HepG2 (cell line): ENCODE measurements at regions not wholly inside any gene's neighbourhood (a gene's known extent, or its start where the extent isn't known, plus 50 kb on each side); places are given as distances from the start of the nearest gene placed in this dataset.

Experiments
- CEBPG ChIP-seq: IDR thresholded peaks from 2 replicates; pipeline ENCODE4 v1.6.1; 2016
- FOXM1 ChIP-seq: sonication (generic); formaldehyde crosslinking; IDR thresholded peaks from 2 replicates; pipeline ENCODE4 v1.5.0; 2020; ENCODE audit warnings: missing genetic modification reagents
- GATAD2A ChIP-seq: IDR thresholded peaks from 2 replicates; pipeline ENCODE4 v1.6.1; 2016
- GFI1 ChIP-seq: sonication (generic); formaldehyde crosslinking; IDR thresholded peaks from 2 replicates; pipeline ENCODE4 v1.5.0; 2020; ENCODE audit warnings: missing genetic modification reagents, mild to moderate bottlenecking, borderline replicate concordance
- HNRNPLL ChIP-seq: fragments of 200-400 bp; formaldehyde crosslinking; IDR thresholded peaks from 2 replicates; pipeline ENCODE4 v1.6.1; 2017; ENCODE audit warnings: mild to moderate bottlenecking, low read depth, low read length; ENCODE audit not compliant: poor library complexity, severe bottlenecking
- IRF2 ChIP-seq: IDR thresholded peaks from 2 replicates; pipeline ENCODE4 v1.6.1; 2018; ENCODE audit warnings: missing genetic modification reagents, missing compliant biosample characterization
- MAFF ChIP-seq: IDR thresholded peaks from 2 replicates; pipeline ENCODE4 v1.6.1; 2011; ENCODE audit warnings: low read depth, low read length, improper control_type of control experiment
- MBNL3 ChIP-seq: fragments of 250-450 bp; sonication (Bioruptor Pico); conservative IDR thresholded peaks from 2 replicates; pipeline ENCODE4 v1.8.0; 2022; ENCODE audit warnings: mild to moderate bottlenecking, inconsistent platforms
- RELA ChIP-seq: sonication (generic); formaldehyde crosslinking; IDR thresholded peaks from 2 replicates; pipeline ENCODE4 v1.4.0; 2020; ENCODE audit warnings: missing genetic modification reagents
- RFX1 ChIP-seq: fragments of 450-650 bp; IDR thresholded peaks from 2 replicates; pipeline ENCODE4 v1.6.1; 2017
- RFXANK ChIP-seq: IDR thresholded peaks from 2 replicates; pipeline ENCODE4 v1.6.1; 2016
- SNRNP70 ChIP-seq: fragments of 200-400 bp; formaldehyde crosslinking; IDR thresholded peaks from 2 replicates; pipeline ENCODE4 v1.6.1; 2017; ENCODE audit warnings: mild to moderate bottlenecking, low read depth, low read length, moderate library complexity
- SRSF4 ChIP-seq: fragments of 200-400 bp; formaldehyde crosslinking; IDR thresholded peaks from one replicate; pipeline ENCODE4 v1.6.1; 2018; ENCODE audit warnings: mild to moderate bottlenecking, low read depth, low read length, moderate library complexity; ENCODE audit not compliant: poor library complexity, severe bottlenecking
- ZBTB3 ChIP-seq: sonication (generic); formaldehyde crosslinking; IDR thresholded peaks from 2 replicates; pipeline ENCODE4 v1.4.0; 2020; ENCODE audit warnings: low read depth, mild to moderate bottlenecking, moderate library complexity, missing genetic modification reagents, borderline replicate concordance
- ZBTB38 ChIP-seq: sonication (generic); formaldehyde crosslinking; IDR thresholded peaks from 2 replicates; pipeline ENCODE4 v1.5.1; 2020; ENCODE audit warnings: mild to moderate bottlenecking, missing genetic modification reagents
- ZNF3 ChIP-seq: IDR thresholded peaks from 2 replicates; pipeline ENCODE4 v1.7.0; 2017; ENCODE audit warnings: inconsistent platforms
- TF ChIP-seq, protein P1 (sequence below): sonication (generic); formaldehyde crosslinking; IDR thresholded peaks from 2 replicates; pipeline ENCODE4 v1.4.0; 2020; ENCODE audit warnings: missing genetic modification reagents, borderline replicate concordance
- TF ChIP-seq, protein P2 (sequence below), 2 experiments: fragments of 450-650 bp in 1 of 2; sonication (generic) in 1 of 2; formaldehyde crosslinking; IDR thresholded peaks; 2 replicates each; pipeline versions ENCODE4 v1.5.0 to v1.8.0; 2020 to 2022; ENCODE audit warnings: mild to moderate bottlenecking in 1 of 2, missing genetic modification reagents in 1 of 2
- TF ChIP-seq, protein P3 (sequence below): sonication (generic); formaldehyde crosslinking; IDR thresholded peaks from 2 replicates; pipeline ENCODE4 v1.4.0; 2020; ENCODE audit warnings: missing genetic modification reagents
- TF ChIP-seq, protein P4 (sequence below): IDR thresholded peaks from 2 replicates; pipeline ENCODE4 v1.6.1; 2016
- TF ChIP-seq, protein P5 (sequence below): sonication (generic); formaldehyde crosslinking; IDR thresholded peaks from 2 replicates; pipeline ENCODE4 v1.8.0; 2022; ENCODE audit warnings: missing genetic modification reagents, mild to moderate bottlenecking, moderate library complexity, borderline replicate concordance

DNA sequence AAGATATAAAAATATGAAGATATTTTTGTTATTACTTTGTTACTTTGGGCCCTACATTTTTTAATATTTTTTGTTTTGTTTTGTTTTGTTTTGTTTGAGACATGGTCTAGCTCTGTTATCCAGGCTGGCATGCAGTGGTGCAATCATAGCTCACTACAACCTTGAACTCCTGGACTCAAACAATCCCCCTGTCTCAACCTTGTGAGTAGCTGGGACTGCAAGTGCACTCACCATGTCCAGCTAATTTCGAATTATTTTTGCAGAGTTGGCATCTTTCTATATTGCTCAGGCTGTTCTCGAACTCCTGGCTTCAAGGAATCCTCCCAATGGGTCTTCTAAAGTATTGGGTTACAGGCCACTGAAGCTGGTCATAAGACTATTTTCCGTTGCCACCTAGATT lies 603.6 kb upstream of the PIK3C3 start (continued):
- no peak for TF ChIP-seq ZNF3 (CRISPR knock-in tag)
- no peak for TF ChIP-seq HNRNPLL
- TF ChIP-seq, protein P1, sequence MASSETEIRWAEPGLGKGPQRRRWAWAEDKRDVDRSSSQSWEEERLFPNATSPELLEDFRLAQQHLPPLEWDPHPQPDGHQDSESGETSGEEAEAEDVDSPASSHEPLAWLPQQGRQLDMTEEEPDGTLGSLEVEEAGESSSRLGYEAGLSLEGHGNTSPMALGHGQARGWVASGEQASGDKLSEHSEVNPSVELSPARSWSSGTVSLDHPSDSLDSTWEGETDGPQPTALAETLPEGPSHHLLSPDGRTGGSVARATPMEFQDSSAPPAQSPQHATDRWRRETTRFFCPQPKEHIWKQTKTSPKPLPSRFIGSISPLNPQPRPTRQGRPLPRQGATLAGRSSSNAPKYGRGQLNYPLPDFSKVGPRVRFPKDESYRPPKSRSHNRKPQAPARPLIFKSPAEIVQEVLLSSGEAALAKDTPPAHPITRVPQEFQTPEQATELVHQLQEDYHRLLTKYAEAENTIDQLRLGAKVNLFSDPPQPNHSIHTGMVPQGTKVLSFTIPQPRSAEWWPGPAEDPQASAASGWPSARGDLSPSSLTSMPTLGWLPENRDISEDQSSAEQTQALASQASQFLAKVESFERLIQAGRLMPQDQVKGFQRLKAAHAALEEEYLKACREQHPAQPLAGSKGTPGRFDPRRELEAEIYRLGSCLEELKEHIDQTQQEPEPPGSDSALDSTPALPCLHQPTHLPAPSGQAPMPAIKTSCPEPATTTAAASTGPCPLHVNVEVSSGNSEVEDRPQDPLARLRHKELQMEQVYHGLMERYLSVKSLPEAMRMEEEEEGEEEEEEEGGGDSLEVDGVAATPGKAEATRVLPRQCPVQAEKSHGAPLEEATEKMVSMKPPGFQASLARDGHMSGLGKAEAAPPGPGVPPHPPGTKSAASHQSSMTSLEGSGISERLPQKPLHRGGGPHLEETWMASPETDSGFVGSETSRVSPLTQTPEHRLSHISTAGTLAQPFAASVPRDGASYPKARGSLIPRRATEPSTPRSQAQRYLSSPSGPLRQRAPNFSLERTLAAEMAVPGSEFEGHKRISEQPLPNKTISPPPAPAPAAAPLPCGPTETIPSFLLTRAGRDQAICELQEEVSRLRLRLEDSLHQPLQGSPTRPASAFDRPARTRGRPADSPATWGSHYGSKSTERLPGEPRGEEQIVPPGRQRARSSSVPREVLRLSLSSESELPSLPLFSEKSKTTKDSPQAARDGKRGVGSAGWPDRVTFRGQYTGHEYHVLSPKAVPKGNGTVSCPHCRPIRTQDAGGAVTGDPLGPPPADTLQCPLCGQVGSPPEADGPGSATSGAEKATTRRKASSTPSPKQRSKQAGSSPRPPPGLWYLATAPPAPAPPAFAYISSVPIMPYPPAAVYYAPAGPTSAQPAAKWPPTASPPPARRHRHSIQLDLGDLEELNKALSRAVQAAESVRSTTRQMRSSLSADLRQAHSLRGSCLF, result no peak
- TF ChIP-seq GFI1 (CRISPR knock-in tag), result no peak
- TF ChIP-seq IRF2 (CRISPR knock-in tag), result 0 out of 2 replicates have a peak, but pooled peaks have one; percentile 28
- no peak for TF ChIP-seq RFX1
- no peak for TF ChIP-seq RELA (CRISPR knock-in tag)
- TF ChIP-seq CEBPG, result peak; percentile 74
- TF ChIP-seq, protein P2, sequence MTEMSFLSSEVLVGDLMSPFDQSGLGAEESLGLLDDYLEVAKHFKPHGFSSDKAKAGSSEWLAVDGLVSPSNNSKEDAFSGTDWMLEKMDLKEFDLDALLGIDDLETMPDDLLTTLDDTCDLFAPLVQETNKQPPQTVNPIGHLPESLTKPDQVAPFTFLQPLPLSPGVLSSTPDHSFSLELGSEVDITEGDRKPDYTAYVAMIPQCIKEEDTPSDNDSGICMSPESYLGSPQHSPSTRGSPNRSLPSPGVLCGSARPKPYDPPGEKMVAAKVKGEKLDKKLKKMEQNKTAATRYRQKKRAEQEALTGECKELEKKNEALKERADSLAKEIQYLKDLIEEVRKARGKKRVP (CRISPR knock-in tag; IDR thresholded peaks at IDR 0.05), result no peak
- TF ChIP-seq ZBTB3 (CRISPR knock-in tag), result no peak
- TF ChIP-seq ZBTB38, result no peak
- TF ChIP-seq, protein P3, sequence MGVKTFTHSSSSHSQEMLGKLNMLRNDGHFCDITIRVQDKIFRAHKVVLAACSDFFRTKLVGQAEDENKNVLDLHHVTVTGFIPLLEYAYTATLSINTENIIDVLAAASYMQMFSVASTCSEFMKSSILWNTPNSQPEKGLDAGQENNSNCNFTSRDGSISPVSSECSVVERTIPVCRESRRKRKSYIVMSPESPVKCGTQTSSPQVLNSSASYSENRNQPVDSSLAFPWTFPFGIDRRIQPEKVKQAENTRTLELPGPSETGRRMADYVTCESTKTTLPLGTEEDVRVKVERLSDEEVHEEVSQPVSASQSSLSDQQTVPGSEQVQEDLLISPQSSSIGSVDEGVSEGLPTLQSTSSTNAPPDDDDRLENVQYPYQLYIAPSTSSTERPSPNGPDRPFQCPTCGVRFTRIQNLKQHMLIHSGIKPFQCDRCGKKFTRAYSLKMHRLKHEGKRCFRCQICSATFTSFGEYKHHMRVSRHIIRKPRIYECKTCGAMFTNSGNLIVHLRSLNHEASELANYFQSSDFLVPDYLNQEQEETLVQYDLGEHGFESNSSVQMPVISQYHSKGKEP, result no peak
- TF ChIP-seq, protein P4, sequence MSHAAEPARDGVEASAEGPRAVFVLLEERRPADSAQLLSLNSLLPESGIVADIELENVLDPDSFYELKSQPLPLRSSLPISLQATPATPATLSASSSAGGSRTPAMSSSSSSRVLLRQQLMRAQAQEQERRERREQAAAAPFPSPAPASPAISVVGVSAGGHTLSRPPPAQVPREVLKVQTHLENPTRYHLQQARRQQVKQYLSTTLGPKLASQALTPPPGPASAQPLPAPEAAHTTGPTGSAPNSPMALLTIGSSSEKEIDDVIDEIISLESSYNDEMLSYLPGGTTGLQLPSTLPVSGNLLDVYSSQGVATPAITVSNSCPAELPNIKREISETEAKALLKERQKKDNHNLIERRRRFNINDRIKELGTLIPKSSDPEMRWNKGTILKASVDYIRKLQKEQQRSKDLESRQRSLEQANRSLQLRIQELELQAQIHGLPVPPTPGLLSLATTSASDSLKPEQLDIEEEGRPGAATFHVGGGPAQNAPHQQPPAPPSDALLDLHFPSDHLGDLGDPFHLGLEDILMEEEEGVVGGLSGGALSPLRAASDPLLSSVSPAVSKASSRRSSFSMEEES (CRISPR knock-in tag), result no peak; the same call in 1 of the 2 replicates
- TF ChIP-seq FOXM1 (CRISPR knock-in tag), result no peak
- no peak for TF ChIP-seq RFXANK (CRISPR knock-in tag)
- no peak for TF ChIP-seq MBNL3
- peak; percentile 48; the same call in 1 of the 2 replicates for TF ChIP-seq GATAD2A (CRISPR knock-in tag)
- TF ChIP-seq MAFF, result peak; percentile 87
- TF ChIP-seq, protein P5, sequence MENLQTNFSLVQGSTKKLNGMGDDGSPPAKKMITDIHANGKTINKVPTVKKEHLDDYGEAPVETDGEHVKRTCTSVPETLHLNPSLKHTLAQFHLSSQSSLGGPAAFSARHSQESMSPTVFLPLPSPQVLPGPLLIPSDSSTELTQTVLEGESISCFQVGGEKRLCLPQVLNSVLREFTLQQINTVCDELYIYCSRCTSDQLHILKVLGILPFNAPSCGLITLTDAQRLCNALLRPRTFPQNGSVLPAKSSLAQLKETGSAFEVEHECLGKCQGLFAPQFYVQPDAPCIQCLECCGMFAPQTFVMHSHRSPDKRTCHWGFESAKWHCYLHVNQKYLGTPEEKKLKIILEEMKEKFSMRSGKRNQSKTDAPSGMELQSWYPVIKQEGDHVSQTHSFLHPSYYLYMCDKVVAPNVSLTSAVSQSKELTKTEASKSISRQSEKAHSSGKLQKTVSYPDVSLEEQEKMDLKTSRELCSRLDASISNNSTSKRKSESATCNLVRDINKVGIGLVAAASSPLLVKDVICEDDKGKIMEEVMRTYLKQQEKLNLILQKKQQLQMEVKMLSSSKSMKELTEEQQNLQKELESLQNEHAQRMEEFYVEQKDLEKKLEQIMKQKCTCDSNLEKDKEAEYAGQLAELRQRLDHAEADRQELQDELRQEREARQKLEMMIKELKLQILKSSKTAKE, result no peak
- TF ChIP-seq SNRNP70, result no peak
- no peak for TF ChIP-seq SRSF4
